ENCODE measurements at regions not wholly inside any gene's neighbourhood (a gene's known extent, or its start where the extent isn't known, plus 50 kb on each side); places are given as distances from the start of the nearest gene placed in this dataset.

GRCh38 chrY:21370494-21370893 is 140.6 kb upstream of the RBMY1B start:
- intact Hi-C loops (cut with DNase I) = no loop called here
- WGBS, 2 donors = 57 to 66% methylated on average over 3 of the region's 3 CpGs
- TF ChIP-seq CTCF (IDR thresholded peaks at IDR 0.05) = no peak
- no peaks in the 10 kb centered on the region for H3K36me3 ChIP-seq
- no peak for ATAC-seq
- no peak overlapping the region for H3K27ac ChIP-seq
- H3K4me3 ChIP-seq = no peak overlapping the region
- H3K9me3 ChIP-seq = no peaks in the 10 kb centered on the region
- DNase-seq = no peak
- H3K4me1 ChIP-seq = no peaks in the 10 kb centered on the region
- no peaks in the 10 kb centered on the region for H3K27me3 ChIP-seq

GRCh38 chrY:21394116-21394515 is 117.0 kb upstream of the RBMY1B start:
- Histone ChIP-seq H3K9me3 (no peaks in the 10 kb centered on the region), H3K4me1 (no peaks in the 10 kb centered on the region), H3K4me3 (no peak overlapping the region), H3K27ac (no peak overlapping the region), H3K36me3 (no peaks in the 10 kb centered on the region), H3K27me3 (no peaks in the 10 kb centered on the region)
- 33 to 35% methylated on average over 2 of the region's 2 CpGs for WGBS, 2 donors
- no peak for TF ChIP-seq CTCF (IDR thresholded peaks at IDR 0.05)
- ATAC-seq = no peak
- intact Hi-C loops (cut with DNase I) = loop anchor here in 1 of 10 donors (10.0 kb wide), 1 partner anchor 99 kb away; no protein-coding TSS in a partner anchor
- DNase-seq = no peak

- no peak overlapping the region for H3K27ac ChIP-seq
- H3K4me3 ChIP-seq = no peak overlapping the region
- WGBS, 2 donors = 70 to 76% methylated on average over 5 of the region's 5 CpGs
- H3K4me1 ChIP-seq = no peaks in the 10 kb centered on the region
- no peak for DNase-seq
- intact Hi-C loops (cut with DNase I) = no loop called here
- no peaks in the 10 kb centered on the region for H3K27me3 ChIP-seq
- H3K9me3 ChIP-seq = no peaks in the 10 kb centered on the region
- no peaks in the 10 kb centered on the region for H3K36me3 ChIP-seq
- no peak for ATAC-seq
- no peak for TF ChIP-seq CTCF (IDR thresholded peaks at IDR 0.05)
These were observed 88.9 kb upstream of the RBMY1B start for GRCh38 chrY:21422221-21422620.

- H3K36me3 ChIP-seq = no peaks in the 10 kb centered on the region
- no peak overlapping the region for H3K27ac ChIP-seq
- DNase-seq (no peak), ATAC-seq (no peak)
- 71 to 79% methylated on average over 1 of the region's 1 CpG for WGBS, 2 donors
- no peak overlapping the region for H3K4me3 ChIP-seq
- H3K27me3 ChIP-seq = no peaks in the 10 kb centered on the region
- no peaks in the 10 kb centered on the region for H3K4me1 ChIP-seq
- H3K9me3 ChIP-seq = no peaks in the 10 kb centered on the region
- intact Hi-C loops (cut with DNase I) = no loop called here
- no peak for TF ChIP-seq CTCF (IDR thresholded peaks at IDR 0.05)
These were observed 70.6 kb upstream of the RBMY1B start for GRCh38 chrY:21440536-21440935.

- DNase-seq = no peak
- no peak for ATAC-seq
- no peaks in the 10 kb centered on the region for H3K4me1 ChIP-seq
- no peak for TF ChIP-seq CTCF (IDR thresholded peaks at IDR 0.05)
- no peaks in the 10 kb centered on the region for H3K36me3 ChIP-seq
- H3K27me3 ChIP-seq = no peaks in the 10 kb centered on the region
- 49 to 62% methylated on average over 2 of the region's 2 CpGs for WGBS, 2 donors
- H3K4me3 ChIP-seq = no peak overlapping the region
- intact Hi-C loops (cut with DNase I) = no loop called here
- H3K27ac ChIP-seq = no peak overlapping the region
- no peaks in the 10 kb centered on the region for H3K9me3 ChIP-seq
These were observed 57.5 kb upstream of the RBMY1B start for GRCh38 chrY:21453644-21454043.
